ENCODE measurements at regions not wholly inside any gene's neighbourhood (a gene's known extent, or its start where the extent isn't known, plus 50 kb on each side); places are given as distances from the start of the nearest gene placed in this dataset.

DNA sequence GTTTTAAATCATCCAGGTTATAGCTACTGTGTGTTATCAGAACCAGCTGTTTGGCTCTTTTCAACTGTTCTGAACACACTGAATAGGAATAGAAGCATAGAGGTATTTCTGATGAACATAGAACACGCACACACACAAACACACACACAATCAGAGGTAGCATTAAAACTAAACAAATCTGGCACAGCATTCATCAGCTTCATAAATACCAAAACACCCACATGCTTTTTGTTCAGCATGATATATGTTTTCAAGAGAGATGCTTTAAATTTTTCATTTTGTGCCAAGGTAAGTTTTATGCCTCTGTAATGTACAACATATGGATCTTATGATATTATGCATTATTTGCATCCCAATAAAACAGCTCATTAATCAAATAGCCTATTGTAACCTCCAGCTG, 208.6 kb downstream of the GALC start:
- TF ChIP-seq, protein P1, sequence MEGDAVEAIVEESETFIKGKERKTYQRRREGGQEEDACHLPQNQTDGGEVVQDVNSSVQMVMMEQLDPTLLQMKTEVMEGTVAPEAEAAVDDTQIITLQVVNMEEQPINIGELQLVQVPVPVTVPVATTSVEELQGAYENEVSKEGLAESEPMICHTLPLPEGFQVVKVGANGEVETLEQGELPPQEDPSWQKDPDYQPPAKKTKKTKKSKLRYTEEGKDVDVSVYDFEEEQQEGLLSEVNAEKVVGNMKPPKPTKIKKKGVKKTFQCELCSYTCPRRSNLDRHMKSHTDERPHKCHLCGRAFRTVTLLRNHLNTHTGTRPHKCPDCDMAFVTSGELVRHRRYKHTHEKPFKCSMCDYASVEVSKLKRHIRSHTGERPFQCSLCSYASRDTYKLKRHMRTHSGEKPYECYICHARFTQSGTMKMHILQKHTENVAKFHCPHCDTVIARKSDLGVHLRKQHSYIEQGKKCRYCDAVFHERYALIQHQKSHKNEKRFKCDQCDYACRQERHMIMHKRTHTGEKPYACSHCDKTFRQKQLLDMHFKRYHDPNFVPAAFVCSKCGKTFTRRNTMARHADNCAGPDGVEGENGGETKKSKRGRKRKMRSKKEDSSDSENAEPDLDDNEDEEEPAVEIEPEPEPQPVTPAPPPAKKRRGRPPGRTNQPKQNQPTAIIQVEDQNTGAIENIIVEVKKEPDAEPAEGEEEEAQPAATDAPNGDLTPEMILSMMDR (conservative IDR thresholded peaks at IDR 0.05; ENCODE audit: low read depth, low read length) = no peak
- DNase-seq (ENCODE audit: low read depth) = no peak
- no peak overlapping the region for H3K4me3 ChIP-seq (ENCODE audit: low read depth, low read length)

DNA sequence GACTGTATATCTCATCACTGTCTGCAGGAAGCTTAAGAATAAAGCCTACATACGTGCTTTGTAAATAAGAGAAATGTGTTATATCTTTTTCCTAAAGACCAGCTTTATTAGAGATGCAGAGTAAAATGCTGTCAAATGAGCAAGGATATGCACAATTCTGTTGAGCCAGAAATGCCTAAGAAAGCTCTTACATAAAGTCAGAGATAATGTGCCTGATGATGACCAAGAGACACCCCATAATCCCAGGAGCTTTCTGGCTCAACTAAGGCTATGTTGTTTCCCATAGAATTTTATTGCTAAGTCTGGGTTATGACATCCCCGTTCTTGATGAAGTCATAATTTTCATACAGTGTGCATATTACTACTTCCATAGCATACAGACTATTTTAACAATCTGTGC, 209.9 kb downstream of the GALC start:
- no peak overlapping the region for H3K4me3 ChIP-seq (ENCODE audit: low read depth, low read length)
- TF ChIP-seq, protein P1 (conservative IDR thresholded peaks at IDR 0.05; ENCODE audit: low read depth, low read length) = no peak
- no peak for DNase-seq (ENCODE audit: low read depth)

DNA sequence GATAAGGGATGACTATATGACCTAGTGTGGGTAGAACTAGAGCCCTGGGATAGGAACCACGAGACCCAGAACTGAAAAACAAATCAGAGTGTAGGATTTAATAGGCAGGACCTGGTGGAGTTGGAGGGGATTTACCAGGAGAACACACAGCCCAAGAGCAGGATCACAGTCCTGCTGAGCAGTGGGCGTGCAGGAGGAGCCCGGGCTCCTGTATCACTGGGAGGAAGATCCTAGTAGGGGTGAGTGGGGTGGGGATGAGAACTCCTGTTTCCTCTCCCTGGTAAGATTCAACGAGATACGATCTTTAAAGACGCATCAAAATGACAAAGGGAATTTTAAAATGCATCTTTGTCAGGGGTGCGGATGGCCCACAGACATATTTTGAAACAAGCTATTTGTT, 220.1 kb downstream of the GALC start:
- TF ChIP-seq, protein P1 (conservative IDR thresholded peaks at IDR 0.05; ENCODE audit: low read depth, low read length) = no peak

DNA sequence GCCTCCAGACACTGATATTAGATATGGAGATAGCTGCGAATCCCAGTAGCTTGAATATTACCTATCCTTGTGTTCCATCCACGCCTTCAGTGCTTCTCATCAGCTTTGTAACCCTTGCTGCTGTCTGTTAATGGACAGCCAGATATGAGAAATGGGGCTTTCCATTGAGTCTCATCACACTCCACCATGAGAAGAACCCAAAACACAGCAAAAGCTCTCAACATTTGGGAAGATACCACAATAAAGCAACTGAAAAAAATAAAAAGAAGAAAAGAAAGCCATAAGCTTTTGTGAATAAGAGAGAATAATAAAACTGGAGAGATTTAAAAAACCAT, 225.4 kb downstream of the GALC start:
- TF ChIP-seq, protein P1 (conservative IDR thresholded peaks at IDR 0.05; ENCODE audit: low read depth, low read length) = no peak
- no peak overlapping the region for H3K4me3 ChIP-seq (ENCODE audit: low read depth, low read length)

More for the DNA sequence above, 220.1 kb downstream of the GALC start:
- no peak overlapping the region for H3K4me3 ChIP-seq (ENCODE audit: low read depth, low read length)
- no peak for DNase-seq (ENCODE audit: low read depth)

DNA sequence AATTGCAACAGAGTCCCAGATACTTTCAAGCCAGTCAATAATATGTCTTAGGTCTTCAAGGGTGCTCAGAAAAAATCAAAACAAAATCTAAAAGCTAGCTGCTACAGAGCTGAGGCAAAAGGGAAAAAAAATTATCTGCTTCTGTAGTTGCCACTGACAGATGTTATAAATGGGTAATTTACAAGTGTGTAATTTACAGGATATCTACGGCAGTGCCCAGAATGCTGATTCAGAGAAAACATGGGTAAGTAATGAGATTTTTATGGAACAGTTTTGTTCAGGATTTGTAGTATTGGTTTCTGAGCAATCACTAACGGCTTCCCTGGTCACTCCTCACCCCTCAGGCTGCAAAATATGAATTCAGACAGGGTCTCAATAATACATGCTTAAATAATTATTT, 234.1 kb downstream of the GALC start:
- DNase-seq (ENCODE audit: low read depth) = no peak

More for the DNA sequence above, 225.4 kb downstream of the GALC start:
- DNase-seq (ENCODE audit: low read depth) = no peak

DNA sequence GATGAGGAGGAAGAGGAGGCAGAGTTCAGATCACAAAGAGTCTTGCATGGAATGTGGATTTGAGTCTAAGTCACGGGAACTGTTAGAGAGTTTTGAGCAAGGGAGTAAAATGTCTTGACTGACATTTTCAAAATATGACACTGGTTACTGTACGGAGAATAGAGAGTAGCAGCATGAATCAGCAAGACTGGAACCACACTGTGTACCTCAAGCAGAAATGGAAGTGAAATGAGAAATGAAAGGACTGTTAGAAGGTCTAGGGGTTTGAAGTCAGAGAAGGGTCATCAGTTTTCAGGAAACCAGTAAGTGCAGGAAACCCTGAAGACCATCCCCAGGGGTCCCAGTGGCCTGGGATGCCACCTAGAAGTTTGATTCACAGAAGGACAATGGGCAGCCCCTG, 236.3 kb downstream of the GALC start:
- no peak overlapping the region for H3K4me3 ChIP-seq (ENCODE audit: low read depth, low read length)
- TF ChIP-seq, protein P1 (conservative IDR thresholded peaks at IDR 0.05; ENCODE audit: low read depth, low read length) = no peak
- no peak for DNase-seq (ENCODE audit: low read depth)

More for the DNA sequence above, 234.1 kb downstream of the GALC start:
- no peak overlapping the region for H3K4me3 ChIP-seq (ENCODE audit: low read depth, low read length)
- TF ChIP-seq, protein P1 (conservative IDR thresholded peaks at IDR 0.05; ENCODE audit: low read depth, low read length) = no peak

DNA sequence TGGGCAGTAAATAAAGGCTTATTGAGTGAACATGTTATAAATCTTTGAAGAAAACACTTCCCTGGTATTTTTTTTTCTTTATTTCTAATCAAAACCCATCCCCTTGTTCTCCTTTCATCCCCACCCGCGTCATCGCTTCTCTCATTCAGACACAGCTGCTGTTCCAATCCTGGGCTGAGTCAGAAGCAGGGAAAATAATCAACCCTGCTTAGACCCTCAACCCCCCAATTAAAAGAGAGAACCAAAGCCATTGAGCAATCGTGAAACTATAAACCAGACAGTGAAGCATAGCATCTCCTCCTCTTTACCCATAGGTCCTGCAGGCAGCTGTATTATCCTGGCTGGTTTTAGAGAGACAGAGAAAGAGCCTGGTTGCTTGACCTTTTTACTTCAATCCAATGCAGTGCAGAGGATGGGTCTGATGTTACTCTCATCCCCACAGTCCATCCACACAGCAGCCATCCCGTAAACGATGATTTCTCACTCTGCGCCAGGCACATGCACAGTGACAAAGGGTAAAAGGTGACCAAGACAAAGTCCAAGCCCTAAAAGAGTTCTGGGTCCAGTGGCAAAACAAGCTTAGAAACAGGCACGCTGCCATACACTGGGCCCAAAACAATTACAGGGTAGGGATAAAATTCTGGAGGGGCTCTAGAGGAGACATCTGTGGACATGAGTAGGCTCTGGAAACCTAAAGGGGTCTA, 238.3 kb downstream of the GALC start:
- no peak for DNase-seq (ENCODE audit: low read depth)
- no peak overlapping the region for H3K4me3 ChIP-seq (ENCODE audit: low read depth, low read length)
- TF ChIP-seq, protein P1 (conservative IDR thresholded peaks at IDR 0.05; ENCODE audit: low read depth, low read length) = no peak
